ENCODE measurements at regions not wholly inside any gene's neighbourhood (a gene's known extent, or its start where the extent isn't known, plus 50 kb on each side); places are given as distances from the start of the nearest gene placed in this dataset.

DNA sequence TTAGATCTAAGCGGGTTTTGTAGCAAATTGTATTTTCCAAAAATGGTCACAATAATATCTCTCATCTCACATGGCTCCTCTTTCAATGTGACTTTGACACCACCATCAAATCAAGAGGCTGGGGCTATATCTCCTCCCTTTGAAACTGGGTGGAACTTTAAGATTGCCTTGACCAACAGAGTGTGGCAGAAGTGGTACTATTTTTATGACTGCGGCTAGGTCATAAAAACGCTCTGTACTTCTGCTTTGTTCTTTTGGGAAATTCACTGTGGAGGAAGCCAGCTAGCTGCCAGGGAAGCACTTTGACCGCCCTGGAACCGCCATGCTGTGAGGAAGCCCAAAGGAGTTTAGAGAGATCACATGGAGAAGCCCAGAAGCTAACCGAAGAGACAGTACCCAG is 50.7 kb upstream of the ACOT11 start:
- TF ChIP-seq ZNF777 (tag by site-specific recombination; IDR thresholded peaks at IDR 0.05; ENCODE audit: borderline replicate concordance) (no peak), CTCF (tag by site-specific recombination; IDR thresholded peaks at IDR 0.05) (no peak), KLF16 (tag by site-specific recombination; IDR thresholded peaks at IDR 0.05) (no peak), ZNF341 (tag by site-specific recombination; IDR thresholded peaks at IDR 0.05; ENCODE audit: low read depth) (no peak), PATZ1 (tag by site-specific recombination; IDR thresholded peaks at IDR 0.05) (no peak), REST (tag by site-specific recombination; IDR thresholded peaks at IDR 0.05) (no peak)

All from HEK293 (cell line).